OCI-LY1 (cell line): ENCODE measurements at regions not wholly inside any gene's neighbourhood (a gene's known extent, or its start where the extent isn't known, plus 50 kb on each side); places are given as distances from the start of the nearest gene placed in this dataset.

Source experiments
- H2AFZ ChIP-seq: fragments of 200-600 bp; sonication (generic), shearing (Covaris generic); 2 replicates; pipeline ENCODE4 v1.6.0; 2014; ENCODE audit warnings: antibody characterized with exemption, mild to moderate bottlenecking, low read length
- H3F3A ChIP-seq: fragments of 200-600 bp; sonication (generic), shearing (Covaris generic); 2 replicates; pipeline ENCODE4 v1.6.0; 2014; ENCODE audit warnings: mild to moderate bottlenecking, antibody characterized with exemption, low read length, moderate library complexity; ENCODE audit not compliant: insufficient read depth
- H3K27ac ChIP-seq: fragments of 200-600 bp; sonication (generic); 2 replicates; pipeline ENCODE4 v1.5.1; 2014; ENCODE audit warnings: low read length, mixed run types, mild to moderate bottlenecking, low read depth; ENCODE audit not compliant: poor library complexity, severe bottlenecking
- H3K27me3 ChIP-seq: fragments of 200-600 bp; sonication (generic); 2 replicates; pipeline ENCODE4 v1.6.0; 2014; ENCODE audit warnings: antibody characterized with exemption, mild to moderate bottlenecking, low read length, moderate library complexity; ENCODE audit not compliant: insufficient read depth
- H3K36me3 ChIP-seq: fragments of 200-600 bp; sonication (generic); 2 replicates; pipeline ENCODE4 v1.6.1; 2014; ENCODE audit warnings: mild to moderate bottlenecking, antibody characterized with exemption, low read length, moderate library complexity, mixed read lengths; ENCODE audit not compliant: insufficient read depth
- H3K4me1 ChIP-seq: fragments of 200-600 bp; sonication (generic); 2 replicates; pipeline ENCODE4 v1.5.1; 2014; ENCODE audit warnings: mild to moderate bottlenecking, low read length, moderate library complexity; ENCODE audit not compliant: insufficient read depth, severe bottlenecking
- H3K4me2 ChIP-seq: fragments of 200-600 bp; sonication (generic), shearing (Covaris generic); 2 replicates; pipeline ENCODE4 v1.6.1; 2014; ENCODE audit warnings: low read length
- H3K4me3 ChIP-seq: fragments of 200-600 bp; sonication (generic); 2 replicates; pipeline ENCODE4 v1.5.1; 2014; ENCODE audit warnings: low read length, low read depth, mild to moderate bottlenecking, mixed read lengths; ENCODE audit not compliant: poor library complexity, severe bottlenecking
- H3K79me2 ChIP-seq: fragments of 200-600 bp; shearing (Covaris generic); 2 replicates; pipeline ENCODE4 v1.6.1; 2016; ENCODE audit warnings: mixed run types, low read length, mixed read lengths; ENCODE audit not compliant: insufficient read depth
- H3K9ac ChIP-seq: fragments of 200-600 bp; sonication (generic), shearing (Covaris generic); 2 replicates; pipeline ENCODE4 v1.6.1; 2014; ENCODE audit warnings: mild to moderate bottlenecking, low read length, mixed read lengths
- H3K9me2 ChIP-seq: fragments of 200-600 bp; sonication (generic), shearing (Covaris generic); 2 replicates; pipeline ENCODE4 v1.6.1; 2014; ENCODE audit warnings: low read depth, mild to moderate bottlenecking, low read length, mixed read lengths
- H3K9me3 ChIP-seq: fragments of 200-600 bp; shearing (Covaris generic); 2 replicates; pipeline ENCODE4 v1.6.1; 2014; ENCODE audit warnings: low read length, mixed read lengths
- H4K20me1 ChIP-seq: fragments of 200-600 bp; sonication (generic), shearing (Covaris generic); 2 replicates; pipeline ENCODE4 v1.6.0; 2016; ENCODE audit warnings: mild to moderate bottlenecking, low read length; ENCODE audit not compliant: insufficient read depth
- EZH2 ChIP-seq: fragments of 200-600 bp; sonication (generic), shearing (Covaris generic); IDR thresholded peaks from 2 replicates; pipeline ENCODE4 v1.8.0; 2017; ENCODE audit warnings: borderline replicate concordance, mixed run types, mild to moderate bottlenecking, antibody characterized with exemption, low read length, moderate library complexity, mixed read lengths
- TF ChIP-seq, protein P1 (sequence below): fragments of 200-600 bp; sonication (generic), shearing (Covaris generic); IDR thresholded peaks from 2 replicates; pipeline ENCODE4 v1.5.1; 2017; ENCODE audit warnings: mild to moderate bottlenecking, antibody characterized with exemption, low read length, moderate library complexity, mixed read lengths

DNA sequence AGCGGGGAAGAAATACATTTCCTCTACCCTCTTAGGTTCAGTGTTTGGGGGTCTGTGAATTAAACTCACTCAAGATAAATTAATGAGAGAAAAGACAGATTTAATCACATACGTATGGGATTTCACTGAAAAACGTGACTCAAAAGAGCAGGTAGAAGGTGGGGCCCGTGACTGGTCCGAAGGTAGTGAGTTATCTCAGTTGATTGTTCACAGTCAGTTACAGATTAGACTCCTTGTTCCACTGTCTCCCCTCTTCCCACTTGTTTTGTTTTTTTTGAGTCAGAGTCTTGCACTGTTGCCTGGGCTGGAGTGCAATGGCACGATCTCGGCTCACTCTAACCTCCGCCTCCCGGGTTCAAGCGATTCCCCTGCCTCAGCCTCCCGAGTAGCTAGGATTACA is 301.2 kb downstream of the SEC14L1 start:
- peaks cover 100% of the 10 kb centered on the region for H3K4me1 ChIP-seq
- TF ChIP-seq EZH2 = no peak
- TF ChIP-seq, protein P1, sequence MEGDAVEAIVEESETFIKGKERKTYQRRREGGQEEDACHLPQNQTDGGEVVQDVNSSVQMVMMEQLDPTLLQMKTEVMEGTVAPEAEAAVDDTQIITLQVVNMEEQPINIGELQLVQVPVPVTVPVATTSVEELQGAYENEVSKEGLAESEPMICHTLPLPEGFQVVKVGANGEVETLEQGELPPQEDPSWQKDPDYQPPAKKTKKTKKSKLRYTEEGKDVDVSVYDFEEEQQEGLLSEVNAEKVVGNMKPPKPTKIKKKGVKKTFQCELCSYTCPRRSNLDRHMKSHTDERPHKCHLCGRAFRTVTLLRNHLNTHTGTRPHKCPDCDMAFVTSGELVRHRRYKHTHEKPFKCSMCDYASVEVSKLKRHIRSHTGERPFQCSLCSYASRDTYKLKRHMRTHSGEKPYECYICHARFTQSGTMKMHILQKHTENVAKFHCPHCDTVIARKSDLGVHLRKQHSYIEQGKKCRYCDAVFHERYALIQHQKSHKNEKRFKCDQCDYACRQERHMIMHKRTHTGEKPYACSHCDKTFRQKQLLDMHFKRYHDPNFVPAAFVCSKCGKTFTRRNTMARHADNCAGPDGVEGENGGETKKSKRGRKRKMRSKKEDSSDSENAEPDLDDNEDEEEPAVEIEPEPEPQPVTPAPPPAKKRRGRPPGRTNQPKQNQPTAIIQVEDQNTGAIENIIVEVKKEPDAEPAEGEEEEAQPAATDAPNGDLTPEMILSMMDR = no peak
- peaks cover 32% of the 10 kb centered on the region for H3F3A ChIP-seq
- no peak overlapping the region for H2AFZ ChIP-seq
- H3K9ac ChIP-seq = peak overlapping the region; percentile 86
- H3K9me2 ChIP-seq = no peaks in the 10 kb centered on the region
- no peaks in the 10 kb centered on the region for H3K27me3 ChIP-seq
- no peaks in the 10 kb centered on the region for H3K9me3 ChIP-seq
- H3K79me2 ChIP-seq = no peaks in the 10 kb centered on the region
- peak overlapping the region; percentile 64 for H3K4me2 ChIP-seq
- peak overlapping the region; percentile 99 for H3K27ac ChIP-seq
- H3K4me3 ChIP-seq = peak overlapping the region; percentile 39
- no peaks in the 10 kb centered on the region for H4K20me1 ChIP-seq
- peaks cover 5% of the 10 kb centered on the region; the same call in 1 of the 2 replicates for H3K36me3 ChIP-seq

DNA sequence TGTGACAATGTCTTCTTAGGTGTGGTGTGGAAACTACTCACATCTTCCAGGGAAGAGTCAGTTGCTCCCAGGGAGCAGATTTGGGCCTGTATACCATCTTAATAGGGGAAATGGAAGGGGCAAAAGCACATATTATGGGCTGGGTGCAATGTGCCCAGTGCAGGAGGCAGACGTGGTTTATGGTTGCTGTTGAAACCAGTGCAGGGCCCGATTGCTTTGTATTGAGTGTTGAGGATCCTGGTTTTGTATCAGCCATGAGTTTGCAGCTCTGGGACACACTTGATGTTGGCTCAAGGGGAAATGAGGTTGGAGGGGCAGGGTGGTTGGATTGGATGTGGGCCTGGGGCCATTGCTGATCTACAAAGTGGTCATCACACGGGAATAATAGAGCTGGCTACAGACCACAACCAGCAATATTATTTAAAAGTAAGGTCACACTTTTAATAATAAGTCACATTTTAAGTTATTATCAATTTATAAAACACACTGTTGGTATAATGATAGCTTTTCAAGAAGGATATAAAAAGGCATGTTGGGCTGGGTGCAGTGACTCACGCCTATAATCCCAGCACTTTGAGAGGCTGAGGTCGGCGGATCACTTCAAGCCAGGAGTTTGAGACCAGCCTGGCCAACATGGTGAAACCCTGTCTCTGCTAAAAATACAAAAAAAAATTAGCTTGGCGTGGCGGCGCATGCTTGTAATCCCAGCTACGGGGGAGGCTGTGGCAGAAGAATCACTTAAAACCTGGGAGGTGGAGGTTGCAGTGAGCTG is 302.4 kb downstream of the SEC14L1 start:
- H3F3A ChIP-seq = peaks cover 36% of the 10 kb centered on the region
- no peaks in the 10 kb centered on the region for H4K20me1 ChIP-seq

DNA sequence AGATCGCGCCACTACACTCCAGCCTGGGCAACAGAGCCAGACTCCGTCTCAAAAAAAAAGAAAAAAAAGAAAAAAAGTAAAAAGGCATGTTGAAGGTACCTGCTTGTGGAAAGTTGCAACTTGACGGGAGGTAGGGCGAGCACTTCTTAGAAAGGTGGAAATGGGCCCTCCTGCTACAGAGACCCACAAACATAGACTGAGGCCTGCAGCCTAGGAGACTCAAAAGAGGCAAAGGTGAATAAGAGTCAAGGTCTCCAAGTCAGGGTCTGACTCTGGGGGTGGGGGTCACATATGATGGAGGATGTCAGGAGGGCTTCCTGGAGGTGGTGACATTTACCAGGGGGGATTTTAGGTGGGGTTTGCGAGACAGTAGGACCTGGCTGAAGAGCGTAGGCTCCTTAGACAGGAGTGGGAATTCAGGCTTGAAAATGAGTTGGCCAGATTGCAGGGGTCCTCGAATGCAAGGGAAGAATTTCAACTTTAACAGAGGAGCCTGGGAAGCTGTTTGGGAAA is 303.0 kb downstream of the SEC14L1 start:
- peaks cover 14% of the 10 kb centered on the region; the same call in 1 of the 2 replicates for H3K36me3 ChIP-seq
- H3K9me3 ChIP-seq = no peaks in the 10 kb centered on the region
- H3K27ac ChIP-seq = peak overlapping the region; percentile 99
- H3K9me2 ChIP-seq = no peaks in the 10 kb centered on the region
- peak overlapping the region; percentile 42 for H3K4me3 ChIP-seq
- H3F3A ChIP-seq = peaks cover 35% of the 10 kb centered on the region
- H3K27me3 ChIP-seq = no peaks in the 10 kb centered on the region
- H3K4me2 ChIP-seq = peak overlapping the region; percentile 67
- no peak for TF ChIP-seq EZH2
- TF ChIP-seq, protein P1 = no peak
- peak overlapping the region; percentile 86 for H3K9ac ChIP-seq
- no peak overlapping the region for H2AFZ ChIP-seq
- H3K79me2 ChIP-seq = no peaks in the 10 kb centered on the region
- H3K4me1 ChIP-seq = peaks cover 100% of the 10 kb centered on the region
- no peaks in the 10 kb centered on the region for H4K20me1 ChIP-seq

More for the DNA sequence above, 302.4 kb downstream of the SEC14L1 start:
- Histone ChIP-seq H3K4me2 (peak overlapping the region; percentile 67; the same call in 1 of the 2 replicates), H3K36me3 (peaks cover 14% of the 10 kb centered on the region; the same call in 1 of the 2 replicates), H3K4me1 (peaks cover 100% of the 10 kb centered on the region), H3K27me3 (no peaks in the 10 kb centered on the region), H3K27ac (peak overlapping the region; percentile 99), H3K9me2 (no peaks in the 10 kb centered on the region), H3K9me3 (no peaks in the 10 kb centered on the region), H3K9ac (peak overlapping the region; percentile 86), H3K79me2 (no peaks in the 10 kb centered on the region), H2AFZ (no peak overlapping the region), H3K4me3 (no peak overlapping the region)
- TF ChIP-seq, protein P1 = no peak
- no peak for TF ChIP-seq EZH2
